ENCODE measurements at regions not wholly inside any gene's neighbourhood (a gene's known extent, or its start where the extent isn't known, plus 50 kb on each side); places are given as distances from the start of the nearest gene placed in this dataset.

DNA sequence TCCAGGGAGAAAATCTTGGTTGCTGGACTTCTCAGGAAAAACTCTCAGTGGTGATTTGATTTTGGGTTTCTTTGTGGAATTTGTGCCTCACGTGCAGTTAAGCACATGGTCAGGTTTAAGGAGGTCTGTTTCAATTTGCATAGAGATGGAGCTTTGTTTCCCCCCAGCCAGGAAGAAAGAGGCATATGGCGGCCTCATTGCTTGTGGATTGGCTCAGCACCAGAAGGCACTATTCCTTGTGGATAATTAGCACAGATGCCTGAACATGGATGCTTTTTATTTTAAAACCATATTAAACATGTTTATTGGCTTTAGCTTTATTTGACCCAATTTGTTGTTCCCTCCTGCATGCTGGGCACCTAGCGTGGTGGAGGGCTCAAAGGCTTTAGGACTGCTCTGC is 125.1 kb upstream of the RGMA start:
- no peak for DNase-seq

DNA sequence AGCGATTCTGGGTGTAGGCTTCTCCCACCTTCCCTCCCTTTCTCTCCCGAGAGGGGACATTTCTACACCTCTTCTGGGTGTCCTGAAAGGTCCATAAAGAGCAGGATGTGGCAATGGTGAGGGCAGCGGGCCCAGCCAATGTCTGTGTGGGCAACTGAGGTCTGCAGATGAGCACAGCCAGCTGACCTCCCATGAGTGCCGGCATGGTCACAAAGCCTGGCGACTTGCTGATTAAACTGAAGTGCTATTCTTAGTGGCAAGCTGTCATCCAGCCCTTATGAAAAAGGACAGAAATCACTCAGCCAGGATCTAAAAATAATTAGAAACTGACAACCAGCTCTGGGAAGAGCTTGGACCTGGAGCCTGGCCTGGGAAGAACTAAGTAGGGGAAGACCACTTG is 124.3 kb upstream of the RGMA start:
- DNase-seq = no peak

DNA sequence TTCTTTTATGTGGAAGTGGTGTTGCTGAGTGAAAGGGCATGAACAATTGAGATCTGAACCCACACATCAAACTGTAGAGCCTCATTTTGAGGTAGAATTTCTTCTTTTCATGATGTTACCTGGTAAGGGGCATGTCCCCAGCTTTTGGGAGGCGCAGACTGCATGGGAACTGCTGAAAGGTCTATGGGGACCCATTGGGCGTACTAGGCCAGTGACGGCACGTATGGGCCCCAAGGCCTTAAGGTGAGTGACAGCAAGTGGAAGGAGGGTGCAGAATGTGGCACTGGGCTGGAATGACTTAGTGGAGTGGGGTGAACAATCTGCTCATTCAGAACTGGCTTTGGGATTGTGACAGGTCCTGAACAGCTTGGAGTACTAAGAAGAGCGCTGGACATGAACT is 123.6 kb upstream of the RGMA start:
- no peak for DNase-seq

DNA sequence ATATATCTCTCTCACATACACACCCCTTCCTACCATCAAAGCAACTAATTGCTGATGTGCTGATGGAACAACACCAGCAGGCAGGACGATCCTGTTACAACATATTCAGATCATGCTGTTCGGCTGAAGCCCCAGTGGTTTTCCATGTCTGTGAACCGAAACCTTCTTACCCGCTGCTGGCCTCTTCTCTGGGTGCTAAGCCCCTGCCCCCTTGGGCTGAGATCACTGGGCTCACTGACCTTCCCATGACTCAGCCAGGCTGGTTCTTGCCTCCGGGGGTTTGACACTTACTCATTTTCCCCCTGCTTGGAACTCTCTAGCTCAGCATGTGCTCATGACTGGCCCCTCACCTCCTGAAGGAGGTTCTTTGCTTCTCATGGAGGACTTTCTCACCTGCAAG is 122.0 kb upstream of the RGMA start:
- no peak for DNase-seq

DNA sequence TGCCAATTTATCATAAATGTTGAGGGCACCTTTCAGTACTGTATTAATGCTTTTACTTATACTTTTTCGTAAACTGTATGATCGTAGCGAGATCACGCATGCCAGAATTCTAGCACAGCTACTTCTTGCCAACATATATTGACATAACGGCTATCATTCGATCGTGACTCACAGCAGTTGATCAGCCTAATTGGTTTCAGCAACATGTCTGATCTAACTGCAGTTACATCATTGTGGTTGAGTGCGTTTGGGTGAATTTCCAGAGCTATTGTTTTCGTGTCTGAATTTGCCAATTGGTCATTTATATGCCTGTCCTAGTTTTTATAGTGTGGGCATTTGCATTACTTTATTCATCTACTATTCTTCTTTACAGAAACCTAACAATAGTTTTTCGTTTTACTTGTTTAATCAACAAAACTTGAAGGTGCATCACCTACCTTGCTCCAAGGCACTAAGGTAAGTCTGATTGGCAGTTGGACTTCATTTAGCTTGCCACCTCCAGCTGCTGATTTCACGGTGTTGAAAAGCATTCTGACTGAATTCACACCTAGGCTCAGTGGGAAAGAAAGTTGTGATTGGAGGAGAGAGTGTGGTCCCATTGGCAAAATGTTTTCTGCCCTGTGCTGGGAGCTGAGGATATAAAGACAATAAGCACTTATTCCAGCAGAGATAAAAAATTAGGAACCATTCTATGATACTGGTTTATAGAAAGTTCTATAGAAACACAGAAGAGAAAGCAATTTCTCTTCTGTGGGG is 120.9 kb upstream of the RGMA start:
- DNase-seq = no peak

DNA sequence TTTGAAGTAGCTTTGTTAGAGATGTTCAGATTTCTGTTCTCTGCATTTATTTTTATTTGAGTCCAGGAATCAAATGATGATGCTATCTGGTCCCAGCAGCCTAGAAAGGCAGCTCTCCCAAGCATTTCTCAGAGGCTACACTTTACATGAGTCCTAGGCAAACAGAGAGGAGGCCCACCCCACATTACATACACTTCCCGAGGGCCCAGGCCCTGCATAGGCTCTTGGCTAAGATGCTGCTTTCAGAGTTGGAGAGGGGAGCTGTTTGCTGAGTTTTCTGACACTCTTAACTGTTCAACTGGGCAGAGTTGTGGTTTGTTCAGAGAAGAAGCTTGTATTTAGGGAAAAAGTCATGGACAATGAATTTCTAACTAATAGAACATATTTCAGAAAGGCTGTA is 117.9 kb upstream of the RGMA start:
- DNase-seq = no peak

DNA sequence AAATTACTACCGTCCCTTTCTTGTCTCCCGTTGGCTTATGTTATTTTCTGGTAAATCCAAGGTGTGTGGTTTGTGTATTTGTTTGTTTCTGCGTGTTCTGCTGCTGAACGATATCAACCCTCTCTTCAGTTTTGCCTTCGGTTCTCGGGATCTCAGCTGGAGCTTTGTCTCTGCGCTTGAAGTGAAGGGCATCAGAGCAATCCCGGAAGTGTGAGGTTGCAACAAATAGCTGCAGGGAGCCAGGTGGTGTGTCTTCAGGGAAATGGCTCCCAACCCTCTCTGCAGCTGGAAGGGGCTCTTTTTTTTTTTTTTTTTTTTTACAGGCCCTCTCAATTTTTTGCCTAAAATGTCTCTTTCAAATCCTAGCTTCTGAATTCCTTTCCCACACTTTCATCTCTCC is 116.4 kb upstream of the RGMA start:
- no peak for DNase-seq

DNA sequence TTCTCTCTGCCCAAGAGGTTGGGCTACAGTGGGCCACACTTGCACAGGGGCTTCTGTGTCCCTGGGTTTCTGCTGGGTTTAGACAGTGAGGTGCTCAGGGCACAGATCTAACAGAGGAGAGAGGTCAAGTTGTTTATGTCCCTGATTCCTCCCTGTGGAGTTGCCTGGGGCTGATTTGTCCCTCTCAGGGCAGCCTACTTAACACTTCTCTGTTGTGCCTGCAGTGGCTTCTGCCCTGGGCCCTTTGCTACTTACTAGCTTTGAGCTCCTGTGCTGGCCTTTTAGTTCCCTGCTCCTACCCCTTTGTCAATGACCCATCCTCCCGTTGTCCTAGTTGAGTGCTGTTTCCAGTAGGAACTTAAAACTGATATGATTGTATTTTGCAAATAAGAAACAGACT is 114.0 kb upstream of the RGMA start:
- no peak for DNase-seq

DNA sequence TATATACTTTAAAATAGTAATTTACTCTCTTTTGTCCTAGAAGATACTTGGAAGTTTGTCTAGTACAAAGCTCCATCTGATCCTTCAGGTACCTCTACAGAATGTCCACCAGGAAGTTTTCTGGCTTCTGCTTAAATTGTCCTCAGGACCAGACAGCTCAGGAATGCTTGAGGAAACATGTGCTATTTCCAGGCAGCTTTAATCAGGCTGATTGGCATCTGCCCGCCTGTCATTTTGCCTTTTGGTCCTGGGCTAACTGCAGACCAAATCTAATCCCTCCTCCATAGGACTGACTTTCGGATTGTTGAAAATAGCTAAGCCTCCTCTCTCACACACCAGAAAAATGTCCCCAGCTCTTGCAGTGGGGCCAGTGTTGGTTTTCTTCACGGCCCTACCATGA is 113.4 kb upstream of the RGMA start:
- no peak for DNase-seq

DNA sequence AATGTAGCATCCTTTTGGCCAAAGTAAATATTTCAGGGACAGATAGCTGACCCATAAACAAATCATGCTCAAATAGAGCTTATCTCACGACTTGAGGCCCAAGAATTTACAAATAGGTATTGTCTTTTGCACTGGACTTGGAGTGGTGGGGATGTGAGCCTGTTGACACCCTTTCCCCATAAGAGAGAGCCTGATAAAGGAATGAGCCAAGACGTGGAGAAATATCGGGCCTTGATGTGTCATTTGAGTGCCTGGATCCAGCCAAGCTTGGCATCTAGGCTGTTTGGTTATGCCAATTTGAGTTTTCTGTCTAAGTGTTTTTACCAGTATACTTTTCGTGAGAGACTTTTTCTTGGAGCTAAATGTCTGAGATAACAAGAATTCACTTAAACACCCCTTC is 112.9 kb upstream of the RGMA start:
- no peak for DNase-seq

DNA sequence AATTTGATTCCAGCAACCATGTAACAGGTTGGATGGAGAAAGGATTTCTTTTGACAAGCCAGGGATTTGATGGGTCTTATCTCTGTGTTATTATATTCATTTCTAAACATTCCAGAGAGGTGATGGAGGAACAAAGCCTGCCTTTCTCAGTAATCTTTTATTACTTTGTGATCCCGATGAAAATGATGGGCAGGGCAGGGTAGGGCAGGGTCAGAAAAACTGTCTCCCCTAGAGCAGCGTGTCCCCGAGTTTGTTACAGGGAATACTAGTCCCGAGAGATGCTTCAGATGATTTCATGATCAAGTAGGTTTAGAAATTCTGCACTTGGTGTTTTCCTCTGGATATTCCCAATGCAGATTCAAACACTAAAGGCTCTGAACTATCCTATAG is 111.8 kb upstream of the RGMA start:
- DNase-seq = no peak

DNA sequence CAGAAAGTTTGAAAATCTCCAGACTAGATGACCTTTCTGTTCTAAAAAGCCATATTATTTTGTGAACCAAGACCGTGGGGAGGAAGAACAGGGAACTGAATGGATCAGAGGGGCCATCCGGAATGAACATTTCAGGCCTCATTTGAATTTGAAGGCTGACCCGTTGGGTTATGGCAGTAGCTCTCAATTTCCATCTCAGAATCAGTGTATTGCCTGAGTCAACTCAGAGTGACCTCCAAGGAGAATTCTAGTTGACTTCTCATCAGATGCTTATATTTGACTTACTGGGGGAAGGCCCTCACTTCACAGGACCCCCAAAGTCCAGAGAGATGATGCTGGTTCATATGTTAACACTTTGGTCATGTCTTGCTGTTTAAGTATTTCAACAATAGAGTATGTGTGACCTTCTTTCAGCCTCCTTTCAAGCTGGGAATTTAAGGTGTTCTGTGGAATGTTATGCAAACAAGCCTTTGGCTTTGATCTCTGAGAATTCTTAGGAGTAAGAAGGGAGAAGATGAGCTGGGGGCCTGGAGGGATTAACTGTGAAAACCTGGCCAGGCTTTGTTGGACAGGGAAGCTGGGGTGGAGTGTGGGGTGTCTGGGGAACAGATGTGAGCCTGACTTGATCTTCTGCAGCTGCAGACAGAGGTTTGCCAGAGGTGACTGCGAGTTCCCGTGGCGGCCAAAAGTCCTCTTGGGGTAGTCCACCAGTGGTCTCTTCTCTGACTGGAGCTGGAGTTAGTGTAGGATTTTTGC is 111.2 kb upstream of the RGMA start:
- no peak for DNase-seq

DNA sequence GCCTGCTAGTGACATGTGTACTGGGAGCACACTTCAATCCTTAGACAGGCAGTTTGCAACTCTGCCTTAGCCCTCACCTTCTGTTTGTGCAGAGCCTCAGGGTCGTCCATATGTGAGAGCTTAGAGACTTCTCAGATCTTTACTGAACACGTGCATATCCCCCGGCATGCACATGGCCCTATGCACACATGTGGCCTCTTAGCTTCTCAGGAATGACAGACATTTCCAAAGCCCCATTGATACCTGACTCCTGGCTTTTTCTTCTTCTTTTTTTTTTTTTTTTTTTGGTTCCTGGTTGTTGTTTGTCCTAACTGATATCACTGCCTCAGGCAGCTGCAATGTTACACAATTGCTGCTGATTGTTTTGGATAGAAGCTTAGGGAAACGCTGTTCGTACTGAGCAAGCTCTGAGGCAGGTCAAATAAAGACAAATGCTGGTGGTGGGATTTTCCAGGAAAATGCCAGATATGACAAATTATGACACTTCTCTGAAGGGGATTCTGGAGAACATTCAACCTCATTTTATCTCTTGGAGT is 107.2 kb upstream of the RGMA start:
- DNase-seq = no peak

DNA sequence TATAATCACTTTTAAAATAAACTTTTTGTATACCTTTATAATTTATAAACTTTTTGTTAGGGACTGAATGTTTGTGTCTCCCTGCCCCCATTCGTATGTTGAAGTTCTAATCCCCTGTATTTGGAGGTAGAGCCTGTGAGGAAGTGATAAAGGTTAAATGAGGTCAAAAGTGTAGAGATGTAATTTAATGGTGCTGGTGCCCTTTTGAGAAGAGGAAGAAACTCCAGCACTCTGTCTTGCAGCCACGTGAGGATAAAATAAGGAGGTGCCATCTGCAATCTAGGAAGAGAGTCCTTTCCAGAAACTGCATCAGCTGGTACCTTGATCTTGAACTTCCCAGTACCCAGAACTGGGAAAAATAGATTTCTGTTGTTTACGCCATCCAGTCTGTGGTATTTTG is 106.1 kb upstream of the RGMA start:
- DNase-seq = no peak

DNA sequence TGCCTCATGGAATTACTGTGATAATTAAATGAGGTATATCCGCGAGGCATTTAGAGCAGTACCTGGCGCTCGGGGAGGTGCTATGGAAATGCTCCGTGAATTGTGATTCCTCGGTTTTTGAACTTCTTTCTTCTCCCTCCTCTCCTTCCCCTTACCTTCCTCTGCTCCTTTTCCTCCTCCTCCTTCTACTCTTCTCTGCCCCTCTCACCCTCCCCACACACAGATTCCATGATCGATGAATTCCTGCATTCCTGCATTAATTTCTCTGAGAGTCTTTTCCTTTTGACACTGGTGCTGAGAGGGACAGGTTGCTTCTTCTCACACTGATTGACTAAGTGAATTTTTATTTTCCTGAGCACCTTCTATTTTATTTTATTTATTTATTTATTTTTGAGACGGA is 101.2 kb upstream of the RGMA start:
- no peak for DNase-seq

DNA sequence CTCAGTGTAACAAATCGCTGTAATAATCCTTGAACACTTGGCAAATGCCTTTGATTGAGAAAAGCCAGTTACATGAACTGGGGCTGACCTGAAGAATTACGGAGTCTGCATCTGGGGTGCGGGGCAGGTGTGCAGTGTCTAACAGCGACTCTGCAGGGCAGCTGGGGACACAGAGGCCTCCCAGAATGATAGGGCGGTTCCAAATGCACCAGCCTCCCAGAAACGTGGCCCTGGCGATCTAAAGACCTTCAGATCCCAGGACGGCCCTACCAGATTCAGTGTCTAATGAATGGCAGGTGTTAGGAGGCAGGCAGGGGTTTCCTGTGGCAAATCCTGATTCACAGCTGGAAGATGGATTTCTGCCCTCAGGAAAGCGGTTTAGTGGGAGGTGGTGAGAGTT is 100.5 kb upstream of the RGMA start:
- DNase-seq = no peak

DNA sequence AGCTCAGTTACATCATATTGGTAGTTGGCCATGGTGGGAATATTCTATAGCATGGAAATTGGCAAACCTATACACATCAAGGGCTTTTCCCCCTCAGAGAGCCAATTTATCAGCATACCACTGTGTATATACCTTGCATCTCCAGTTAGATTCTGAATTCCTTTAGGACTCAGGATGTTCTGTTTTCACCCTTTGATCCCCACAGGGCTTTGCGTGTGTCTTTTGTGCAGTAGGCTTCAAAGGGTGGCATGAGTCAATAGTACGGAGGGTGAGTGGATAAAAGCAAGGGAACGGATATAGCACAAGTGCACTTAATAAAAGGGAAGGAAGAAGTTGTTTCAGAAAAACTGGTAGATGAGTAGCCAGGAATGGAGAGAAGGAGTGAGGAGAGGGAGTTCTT is 99.2 kb upstream of the RGMA start:
- DNase-seq = no peak

DNA sequence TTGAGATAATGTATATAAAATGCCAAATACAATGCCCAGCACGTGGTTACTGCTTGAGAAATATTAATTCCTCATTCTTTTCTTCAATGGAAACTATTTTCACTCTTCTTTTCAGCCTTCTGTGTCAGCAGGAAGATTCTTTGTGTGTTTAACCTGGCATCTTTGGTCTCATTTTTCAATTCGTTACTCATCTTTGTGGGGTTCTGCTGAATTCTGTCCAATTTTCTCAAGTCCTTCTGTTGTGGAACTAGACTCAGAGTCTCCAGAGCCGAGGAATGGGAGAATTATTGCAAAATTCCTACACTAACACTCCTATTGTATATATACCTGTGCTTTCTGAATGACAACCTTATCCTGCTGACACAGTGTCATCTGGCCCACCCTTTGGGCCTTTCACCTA is 96.8 kb upstream of the RGMA start:
- DNase-seq = no peak

DNA sequence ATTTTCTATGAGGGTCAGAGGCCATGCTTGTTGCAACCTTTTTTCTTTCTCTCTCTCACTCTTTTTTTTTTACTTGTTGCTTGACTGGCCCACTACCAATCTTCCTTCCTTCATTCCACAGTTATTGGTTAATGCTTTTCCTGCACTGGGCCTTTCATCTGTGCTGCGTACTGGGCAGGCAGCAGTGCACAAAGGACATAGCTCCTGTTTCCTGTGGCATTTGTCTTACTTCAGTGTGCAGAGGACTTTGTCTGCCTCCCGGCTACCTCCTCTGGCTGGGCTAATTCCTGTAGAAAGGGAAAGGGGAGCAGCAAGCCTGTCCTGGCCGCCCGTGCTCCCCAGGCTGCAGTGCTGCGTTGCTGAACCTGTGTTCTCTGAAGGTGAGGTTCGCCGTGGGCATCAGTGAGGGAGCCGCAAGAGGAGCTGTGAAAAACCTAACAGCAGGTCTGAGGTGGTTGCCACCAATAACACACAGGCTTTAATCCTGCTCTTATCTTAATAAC is 93.7 kb upstream of the RGMA start:
- no peak for DNase-seq

DNA sequence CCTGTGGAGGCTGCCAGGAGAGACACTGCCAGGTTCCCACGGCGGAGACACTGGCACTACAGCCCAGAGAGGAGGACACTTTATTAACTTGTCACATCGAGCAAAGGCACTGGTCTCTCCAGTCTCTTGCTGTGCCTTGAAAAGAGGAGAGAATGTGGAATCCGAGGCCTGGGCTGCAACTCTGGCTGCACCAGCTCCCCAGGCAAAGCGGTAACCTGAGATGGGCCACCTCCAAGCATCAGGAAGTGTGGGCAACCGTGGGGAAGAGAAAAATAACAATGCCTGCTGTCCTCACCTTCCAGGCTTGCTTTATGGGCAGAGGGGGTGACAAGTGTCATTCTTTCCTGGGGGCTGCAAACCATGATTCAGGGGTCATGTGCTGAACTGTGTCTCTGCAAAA is 91.6 kb upstream of the RGMA start:
- no peak for DNase-seq

DNA sequence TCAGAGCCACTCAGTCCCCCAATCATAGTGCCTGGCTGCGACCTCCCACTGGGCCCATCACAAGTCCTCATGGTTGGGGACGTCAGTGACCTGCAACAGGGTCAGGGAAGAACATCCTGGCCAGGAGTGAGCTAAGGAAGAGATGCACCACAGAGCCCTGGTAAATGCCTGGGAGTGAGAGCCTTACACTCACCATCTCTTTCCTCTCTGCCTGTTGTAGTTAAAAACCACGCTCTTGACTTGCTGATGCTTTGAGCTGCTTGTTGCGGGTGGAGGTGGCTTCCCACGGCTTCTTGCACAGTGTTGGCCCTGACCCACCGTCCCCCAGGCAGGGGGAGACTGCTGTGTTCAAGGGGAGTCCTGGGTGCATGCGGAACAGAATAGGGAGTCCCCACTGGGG is 91.1 kb upstream of the RGMA start:
- DNase-seq = no peak

DNA sequence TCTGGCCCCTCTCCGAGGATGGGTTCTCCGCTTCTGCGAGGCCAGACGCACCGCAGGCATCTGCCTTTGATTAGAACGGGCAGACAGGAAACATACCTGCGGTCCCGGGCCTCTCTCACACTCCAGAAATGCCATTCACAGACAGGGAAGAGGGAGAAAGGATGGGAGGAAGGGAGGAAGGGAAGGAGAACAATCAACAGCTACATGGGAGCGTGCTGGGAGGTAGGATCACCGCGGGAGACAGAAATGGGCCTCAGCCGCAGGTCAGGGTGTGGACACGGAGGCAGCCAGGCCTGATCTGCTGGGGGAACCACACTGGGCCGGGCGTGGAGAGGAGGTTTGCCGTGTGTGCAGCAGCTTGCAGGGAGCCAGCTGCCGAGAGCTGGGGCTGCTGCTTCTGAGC is 90.7 kb upstream of the RGMA start:
- DNase-seq = no peak

DNA sequence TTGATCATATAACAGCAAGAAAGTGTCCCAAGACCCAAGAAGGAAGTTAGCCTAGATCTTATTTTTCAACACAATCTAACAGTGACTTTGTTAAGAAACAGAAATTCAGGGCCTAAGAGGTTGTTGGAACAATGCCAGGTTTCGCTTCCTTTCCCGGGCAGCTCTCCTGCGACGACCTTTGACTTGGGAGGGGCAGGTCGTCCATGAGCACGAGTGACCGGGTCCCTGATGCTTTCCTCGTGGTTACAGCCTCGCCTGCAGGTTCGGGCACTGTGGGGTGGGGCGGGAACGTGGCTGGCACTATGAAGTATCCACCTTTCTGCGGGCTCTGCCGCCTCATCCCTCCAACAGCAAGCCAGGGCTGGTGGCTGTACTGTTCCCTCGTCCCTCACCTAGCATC is 90.1 kb upstream of the RGMA start:
- no peak for DNase-seq

DNA sequence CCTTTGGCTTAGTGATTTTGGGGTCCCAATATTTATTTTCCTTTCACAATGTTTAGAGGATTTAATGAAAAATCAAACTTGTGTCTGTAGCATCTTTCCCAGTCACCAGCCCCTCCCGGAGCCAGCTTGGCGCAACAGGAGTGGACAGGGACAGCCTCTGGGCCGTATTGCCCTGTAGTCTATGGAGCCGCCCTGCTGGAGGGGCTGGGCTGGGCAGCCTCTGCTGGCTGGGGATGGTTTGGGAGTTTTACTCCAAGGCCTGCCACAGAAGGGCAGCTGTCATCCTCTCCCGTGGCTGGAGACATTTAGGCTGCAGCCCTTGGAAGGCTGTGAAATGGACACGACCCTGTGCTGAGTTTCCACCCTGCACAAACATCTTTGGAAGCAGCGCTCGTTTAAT is 89.4 kb upstream of the RGMA start:
- no peak for DNase-seq

DNA sequence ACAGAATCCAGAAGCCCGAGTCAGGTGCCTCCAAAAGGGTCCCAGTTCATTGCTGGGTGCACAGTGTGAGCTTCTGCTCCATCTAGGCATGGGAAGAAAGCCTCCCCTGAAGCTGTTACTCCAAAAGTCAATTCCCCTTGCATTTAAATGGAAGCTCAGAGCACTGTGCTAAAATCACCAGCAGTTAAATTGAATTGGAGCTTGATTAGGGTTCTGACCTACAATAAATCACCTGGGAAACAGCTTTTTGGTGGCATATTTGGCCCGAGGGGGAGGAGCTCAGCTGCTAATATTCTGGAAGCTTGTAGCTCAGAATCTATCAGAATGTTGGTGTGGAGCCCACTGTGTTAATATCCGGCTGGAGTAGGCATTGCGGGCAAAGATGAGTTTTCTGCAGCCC is 87.1 kb upstream of the RGMA start:
- no peak for DNase-seq
